Endodermal cell (in vitro differentiated cells): ENCODE measurements at regions not wholly inside any gene's neighbourhood (a gene's known extent, or its start where the extent isn't known, plus 50 kb on each side); places are given as distances from the start of the nearest gene placed in this dataset.

Source experiments
- DNase-seq: peaks from one replicate; pipeline ENCODE4 v3.0.0-alpha.2; 2017
- H3K27ac ChIP-seq: 2 replicates; pipeline ENCODE4 v1.5.1; 2013; ENCODE audit warnings: mild to moderate bottlenecking, low read depth, low read length, moderate library complexity
- H3K27me3 ChIP-seq: 2 replicates; pipeline ENCODE4 v1.6.1; 2013; ENCODE audit warnings: mild to moderate bottlenecking, low read length, moderate library complexity; ENCODE audit not compliant: insufficient read depth, control insufficient read depth, poor library complexity, severe bottlenecking
- H3K36me3 ChIP-seq: 2 replicates; pipeline ENCODE4 v1.7.0; 2013; ENCODE audit warnings: mild to moderate bottlenecking, low read length, moderate library complexity; ENCODE audit not compliant: control insufficient read depth, insufficient read depth
- H3K4me1 ChIP-seq: one replicate; pipeline ENCODE4 v1.7.0; 2013; ENCODE audit warnings: low read length; ENCODE audit not compliant: control insufficient read depth, insufficient read depth
- H3K4me3 ChIP-seq: 2 replicates; pipeline ENCODE4 v1.5.1; 2013; ENCODE audit warnings: mild to moderate bottlenecking, low read length, moderate library complexity
- H3K9ac ChIP-seq: 2 replicates; pipeline ENCODE4 v1.6.1; 2013; ENCODE audit warnings: mild to moderate bottlenecking, low read length, moderate library complexity; ENCODE audit not compliant: poor library complexity, severe bottlenecking; ENCODE audit errors: extremely low read depth
- H3K9me3 ChIP-seq: 2 replicates; pipeline ENCODE4 v1.6.1; 2013; ENCODE audit warnings: mild to moderate bottlenecking, low read length, moderate library complexity; ENCODE audit not compliant: control insufficient read depth
- H3K27ac Mint-ChIP-seq: 2 replicates; pipeline ENCODE4 v1.8.0; 2020; ENCODE audit warnings: mixed read lengths
- H3K27me3 Mint-ChIP-seq: 2 replicates; pipeline ENCODE4 v1.8.0; 2021; ENCODE audit warnings: mild to moderate bottlenecking, mixed read lengths; ENCODE audit not compliant: insufficient read depth
- H3K36me3 Mint-ChIP-seq: 2 replicates; pipeline ENCODE4 v1.8.0; 2020; ENCODE audit warnings: low read depth, mixed read lengths
- H3K4me1 Mint-ChIP-seq: 2 replicates; pipeline ENCODE4 v1.8.0; 2020; ENCODE audit warnings: mixed read lengths
- H3K4me3 Mint-ChIP-seq: 2 replicates; pipeline ENCODE4 v1.8.0; 2020; ENCODE audit warnings: mild to moderate bottlenecking, moderate library complexity, mixed read lengths
- H3K9me3 Mint-ChIP-seq: 2 replicates; pipeline ENCODE4 v1.8.0; 2020; ENCODE audit warnings: mild to moderate bottlenecking, mixed read lengths
- WGBS, 2 experiments: methylation state at CpG; one replicate each; pipeline versions ENCODE4 v1.1.5 to v1.1.7; 2013; ENCODE audit warnings: missing lambda C conversion rate in 2 of 2, mixed read lengths in 1 of 2; ENCODE audit not compliant: insufficient coverage in 1 of 2, insufficient read length in 1 of 2; 5-methylcytosine and 5-hydroxymethylcytosine counted together
- TF ChIP-seq, protein P1 (sequence below): fragments of 200-600 bp; sonication (generic); conservative IDR thresholded peaks from 2 replicates; pipeline ENCODE4 v1.5.0; 2021; ENCODE audit warnings: antibody characterized with exemption, mild to moderate bottlenecking

DNA sequence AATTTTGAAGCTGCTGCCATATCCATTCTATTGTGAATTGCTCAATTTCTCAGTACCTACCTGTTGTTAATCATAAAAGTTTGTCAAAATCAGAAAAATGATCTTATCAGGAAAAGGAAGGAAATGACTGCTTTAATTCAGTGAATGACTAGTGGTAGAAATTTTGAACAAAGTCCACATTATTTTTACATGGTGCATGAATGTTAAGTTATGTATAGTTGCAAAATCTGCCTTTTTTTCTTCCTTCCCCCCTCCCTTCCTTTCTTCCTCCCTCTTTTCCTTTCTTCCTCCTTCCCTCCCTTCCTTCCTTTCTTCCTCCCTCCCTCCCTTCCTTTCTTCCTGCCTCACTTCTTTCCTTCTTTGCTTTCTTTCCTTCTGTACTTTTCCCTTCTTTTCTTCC, 127.1 kb upstream of the TSHZ2 start:
- Mint-ChIP-seq H3K4me3 (no peak overlapping the region), H3K9me3 (no peaks in the 10 kb centered on the region), H3K4me1 (peaks cover 13% of the 10 kb centered on the region), H3K36me3 (no peaks in the 10 kb centered on the region), H3K27ac (no peak overlapping the region), H3K27me3 (peaks cover 5% of the 10 kb centered on the region)
- H3K9me3 ChIP-seq: no peaks in the 10 kb centered on the region
- DNase-seq: no peak
- no peak overlapping the region for H3K4me3 ChIP-seq
- no peaks in the 10 kb centered on the region for H3K27me3 ChIP-seq
- no peaks in the 10 kb centered on the region for H3K4me1 ChIP-seq
- no peaks in the 10 kb centered on the region for H3K36me3 ChIP-seq
- TF ChIP-seq, protein P1, sequence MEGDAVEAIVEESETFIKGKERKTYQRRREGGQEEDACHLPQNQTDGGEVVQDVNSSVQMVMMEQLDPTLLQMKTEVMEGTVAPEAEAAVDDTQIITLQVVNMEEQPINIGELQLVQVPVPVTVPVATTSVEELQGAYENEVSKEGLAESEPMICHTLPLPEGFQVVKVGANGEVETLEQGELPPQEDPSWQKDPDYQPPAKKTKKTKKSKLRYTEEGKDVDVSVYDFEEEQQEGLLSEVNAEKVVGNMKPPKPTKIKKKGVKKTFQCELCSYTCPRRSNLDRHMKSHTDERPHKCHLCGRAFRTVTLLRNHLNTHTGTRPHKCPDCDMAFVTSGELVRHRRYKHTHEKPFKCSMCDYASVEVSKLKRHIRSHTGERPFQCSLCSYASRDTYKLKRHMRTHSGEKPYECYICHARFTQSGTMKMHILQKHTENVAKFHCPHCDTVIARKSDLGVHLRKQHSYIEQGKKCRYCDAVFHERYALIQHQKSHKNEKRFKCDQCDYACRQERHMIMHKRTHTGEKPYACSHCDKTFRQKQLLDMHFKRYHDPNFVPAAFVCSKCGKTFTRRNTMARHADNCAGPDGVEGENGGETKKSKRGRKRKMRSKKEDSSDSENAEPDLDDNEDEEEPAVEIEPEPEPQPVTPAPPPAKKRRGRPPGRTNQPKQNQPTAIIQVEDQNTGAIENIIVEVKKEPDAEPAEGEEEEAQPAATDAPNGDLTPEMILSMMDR: no peak
- no peak overlapping the region for H3K9ac ChIP-seq
- no peak overlapping the region for H3K27ac ChIP-seq

DNA sequence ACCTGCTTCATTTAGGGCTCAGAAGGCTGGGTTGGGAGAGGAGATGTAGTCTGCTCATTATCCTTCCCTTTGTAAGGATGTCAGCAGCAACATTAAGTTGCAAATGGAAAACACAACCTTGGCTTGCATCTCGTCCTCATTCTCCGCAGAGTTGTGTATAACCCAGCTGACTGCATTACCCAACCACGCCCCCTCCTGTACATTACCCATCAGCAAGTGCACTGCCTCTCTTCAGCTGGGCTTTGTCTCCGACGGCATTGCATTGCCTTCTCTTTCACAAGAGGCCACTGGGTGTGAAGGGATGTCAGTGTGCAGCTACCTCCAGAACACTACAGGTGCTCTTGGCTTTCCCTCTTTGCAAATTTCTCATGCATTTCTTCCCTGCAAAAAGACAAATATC, 128.7 kb upstream of the TSHZ2 start:
- Histone ChIP-seq H3K36me3 (no peaks in the 10 kb centered on the region), H3K9me3 (no peaks in the 10 kb centered on the region), H3K9ac (no peak overlapping the region), H3K27me3 (no peaks in the 10 kb centered on the region), H3K4me1 (peaks cover 7% of the 10 kb centered on the region), H3K4me3 (no peak overlapping the region), H3K27ac (no peak overlapping the region)
- peak; percentile 45 for DNase-seq
- H3K4me1 Mint-ChIP-seq: peaks cover 17% of the 10 kb centered on the region
- peaks cover 9% of the 10 kb centered on the region for H3K27me3 Mint-ChIP-seq
- no peaks in the 10 kb centered on the region for H3K9me3 Mint-ChIP-seq
- WGBS, 2 experiments: 88% methylated on average over 3 to 5 of the region's 5 CpGs
- H3K4me3 Mint-ChIP-seq: no peak overlapping the region
- H3K27ac Mint-ChIP-seq: no peak overlapping the region
- TF ChIP-seq, protein P1: no peak
- no peaks in the 10 kb centered on the region for H3K36me3 Mint-ChIP-seq

DNA sequence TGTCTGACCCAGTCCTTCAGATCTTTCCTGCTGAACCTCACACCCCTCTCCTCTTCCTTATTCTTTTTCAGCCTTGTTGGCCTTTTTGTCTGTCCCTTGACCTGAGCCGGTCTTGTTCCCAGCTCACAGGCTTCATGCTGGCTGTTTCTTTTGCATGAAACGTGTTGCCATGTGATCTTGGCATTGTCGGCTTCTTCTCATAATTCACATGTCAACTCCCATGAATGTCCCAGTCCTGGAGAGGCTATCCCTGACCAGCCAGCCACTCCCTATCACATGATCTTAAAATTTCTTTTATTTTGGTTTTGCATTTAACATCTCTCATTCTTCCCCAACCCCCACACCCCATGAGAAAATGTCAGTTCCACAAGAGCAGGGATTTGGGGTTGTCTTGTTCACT, 131.2 kb upstream of the TSHZ2 start:
- Histone ChIP-seq H3K36me3 (no peaks in the 10 kb centered on the region), H3K9me3 (no peaks in the 10 kb centered on the region), H3K4me3 (no peak overlapping the region), H3K27me3 (no peaks in the 10 kb centered on the region), H3K27ac (no peak overlapping the region), H3K4me1 (peaks cover 7% of the 10 kb centered on the region), H3K9ac (no peak overlapping the region)
- 83 to 94% methylated on average over 2 to 3 of the region's 3 CpGs for WGBS, 2 experiments
- no peak overlapping the region for H3K27ac Mint-ChIP-seq
- no peaks in the 10 kb centered on the region for H3K36me3 Mint-ChIP-seq
- H3K4me3 Mint-ChIP-seq: no peak overlapping the region
- H3K9me3 Mint-ChIP-seq: no peaks in the 10 kb centered on the region
- peaks cover 9% of the 10 kb centered on the region for H3K27me3 Mint-ChIP-seq
- TF ChIP-seq, protein P1: no peak
- DNase-seq: no peak
- H3K4me1 Mint-ChIP-seq: peaks cover 27% of the 10 kb centered on the region
